ENCODE measurements at regions not wholly inside any gene's neighbourhood (a gene's known extent, or its start where the extent isn't known, plus 50 kb on each side); places are given as distances from the start of the nearest gene placed in this dataset.

DNA sequence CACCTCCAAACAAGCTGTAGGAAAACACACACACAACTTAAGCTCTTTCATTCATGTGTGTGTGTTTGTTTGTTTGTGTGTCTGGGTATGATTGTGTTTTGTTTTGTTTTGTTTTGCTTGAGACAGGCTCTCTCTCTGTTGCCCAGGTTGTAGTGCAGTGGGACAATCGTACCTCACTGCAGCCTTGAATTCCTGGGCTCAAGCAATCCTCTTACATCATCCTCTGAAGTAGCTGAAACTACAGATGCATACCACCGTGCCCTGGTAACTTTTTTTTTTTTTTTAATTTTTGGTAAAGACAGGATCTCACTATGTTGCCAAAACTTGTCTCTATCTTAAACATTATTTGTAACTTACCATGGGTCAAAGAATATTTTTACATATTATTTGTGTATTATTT is 431.7 kb downstream of the SLITRK1 start:
- H3K27ac ChIP-seq (ENCODE audit: insufficient read depth, low read length) = no peak overlapping the region
- in situ Hi-C loops (cut with MboI; ENCODE audit: low sequenced_read_pairs) = no loop called here
- peak overlapping the region; percentile 58; the same call in 1 of the 2 replicates for H2BK120ac ChIP-seq (ENCODE audit: low read depth, low read length)
- H3K18ac ChIP-seq (ENCODE audit: low read depth, low read length) = no peak overlapping the region
- no peaks in the 10 kb centered on the region for H3K4me1 ChIP-seq (ENCODE audit: control insufficient read depth, insufficient read depth, low read length)
- H3K9ac ChIP-seq (ENCODE audit: low read depth, low read length) = no peak overlapping the region
- H3K23ac ChIP-seq (ENCODE audit: low read depth, low read length) = no peak overlapping the region
- DNase-seq = no peak
- ChIA-PET POLR2A (ENCODE audit: unreplicated experiment) (no interaction called here), CTCF (no interaction called here)
- no peaks in the 10 kb centered on the region for H3K27me3 ChIP-seq (ENCODE audit: control insufficient read depth, insufficient read depth, low read length)
- no TSS peak for BruUV-seq (replicated peaks)
- H2AFZ ChIP-seq (replicated peaks; ENCODE audit: low read length, poor library complexity) = no peak overlapping the region
- 0 out of 4 replicates have a peak overlapping the region, but pooled peaks of 1 of the 2 experiments have one; percentile 1 for H4K8ac ChIP-seq (ENCODE audit: low read depth in 2 of 2, low read length in 2 of 2)
- H3K9me3 ChIP-seq (ENCODE audit: control insufficient read depth, insufficient read depth, low read length) = peaks cover 5% of the 10 kb centered on the region
- H3K56ac ChIP-seq (ENCODE audit: extremely low read depth, insufficient read depth, low read length) = no peak overlapping the region
- H3K14ac ChIP-seq (replicated peaks; ENCODE audit: low read depth, low read length) = no peak overlapping the region
- intact Hi-C loops (cut with micrococcal nuclease) = no loop called here
- no peaks in the 10 kb centered on the region for H3K36me3 ChIP-seq (ENCODE audit: control insufficient read depth, insufficient read depth, low read length)
- H3K9me1 ChIP-seq (ENCODE audit: insufficient read depth, low read length) = peaks cover 3% of the 10 kb centered on the region; the same call in 1 of the 2 replicates
- H3K79me1 ChIP-seq (ENCODE audit: low read depth in 1 of 2, low read length in 2 of 2) = no peaks in the 10 kb centered on the region
- no peak for TF ChIP-seq POLR2A (IDR thresholded peaks at IDR 0.05; ENCODE audit: low read depth, low read length)
- TF ChIP-seq MXI1 (IDR thresholded peaks at IDR 0.05; ENCODE audit: borderline replicate concordance, low read depth, low read length) = no peak
- no peak for TF ChIP-seq RFX5 (IDR thresholded peaks at IDR 0.05; ENCODE audit: low read depth, low read length)
- no peak for TF ChIP-seq CEBPB (IDR thresholded peaks at IDR 0.05; ENCODE audit: low read depth, low read length)
- TF ChIP-seq, protein P1, sequence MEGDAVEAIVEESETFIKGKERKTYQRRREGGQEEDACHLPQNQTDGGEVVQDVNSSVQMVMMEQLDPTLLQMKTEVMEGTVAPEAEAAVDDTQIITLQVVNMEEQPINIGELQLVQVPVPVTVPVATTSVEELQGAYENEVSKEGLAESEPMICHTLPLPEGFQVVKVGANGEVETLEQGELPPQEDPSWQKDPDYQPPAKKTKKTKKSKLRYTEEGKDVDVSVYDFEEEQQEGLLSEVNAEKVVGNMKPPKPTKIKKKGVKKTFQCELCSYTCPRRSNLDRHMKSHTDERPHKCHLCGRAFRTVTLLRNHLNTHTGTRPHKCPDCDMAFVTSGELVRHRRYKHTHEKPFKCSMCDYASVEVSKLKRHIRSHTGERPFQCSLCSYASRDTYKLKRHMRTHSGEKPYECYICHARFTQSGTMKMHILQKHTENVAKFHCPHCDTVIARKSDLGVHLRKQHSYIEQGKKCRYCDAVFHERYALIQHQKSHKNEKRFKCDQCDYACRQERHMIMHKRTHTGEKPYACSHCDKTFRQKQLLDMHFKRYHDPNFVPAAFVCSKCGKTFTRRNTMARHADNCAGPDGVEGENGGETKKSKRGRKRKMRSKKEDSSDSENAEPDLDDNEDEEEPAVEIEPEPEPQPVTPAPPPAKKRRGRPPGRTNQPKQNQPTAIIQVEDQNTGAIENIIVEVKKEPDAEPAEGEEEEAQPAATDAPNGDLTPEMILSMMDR (conservative IDR thresholded peaks at IDR 0.05; ENCODE audit: low read depth, low read length) = no peak
- TF ChIP-seq MAZ (IDR thresholded peaks at IDR 0.05; ENCODE audit: borderline replicate concordance, low read depth, low read length) = no peak
- TF ChIP-seq SMC3 (IDR thresholded peaks at IDR 0.05; ENCODE audit: low read depth, low read length) = no peak
- TF ChIP-seq NFE2L2 (IDR thresholded peaks at IDR 0.05; ENCODE audit: low read depth, low read length) = no peak
- no peak for TF ChIP-seq RAD21 (IDR thresholded peaks at IDR 0.05; ENCODE audit: low read length)
- TF ChIP-seq FOS (IDR thresholded peaks at IDR 0.05; ENCODE audit: low read depth, low read length) = no peak
- dilution Hi-C loops (cut with HindIII; ENCODE audit: low sequenced_read_pairs, unreplicated experiment) = no loop called here
- no peak overlapping the region for H4K5ac ChIP-seq (ENCODE audit: low read depth, low read length)
- no CpG with 5 or more reads among the region's 2 CpGs for WGBS, 2 experiments (ENCODE audit: extremely low coverage in 2 of 2, insufficient read length in 1 of 2)
- no peak overlapping the region for H3K4me2 ChIP-seq (ENCODE audit: low read depth, low read length)
- ATAC-seq (ENCODE audit: low read depth) = no peak
- H2BK5ac ChIP-seq (ENCODE audit: low read depth, low read length, poor library complexity, severe bottlenecking) = no peak overlapping the region
- no peak overlapping the region for H2AK5ac ChIP-seq (ENCODE audit: low read depth, low read length)
- 0 out of 2 replicates have a peak overlapping the region, but pooled peaks have one; percentile 38 for H2BK20ac ChIP-seq (ENCODE audit: low read depth, low read length)
- no peak overlapping the region for H3K4me3 ChIP-seq (ENCODE audit: insufficient read depth, low read depth, low read length)
- no peak overlapping the region for H2AK9ac ChIP-seq (replicated peaks; ENCODE audit: low read depth, low read length, poor library complexity)
- H2BK15ac ChIP-seq (ENCODE audit: low read depth, low read length) = no peak overlapping the region
- H3K4ac ChIP-seq (ENCODE audit: low read depth, low read length) = no peak overlapping the region; the same call in none of the 2 replicates
- no peaks in the 10 kb centered on the region for H4K20me1 ChIP-seq (ENCODE audit: insufficient read depth, low read length)
- no peak overlapping the region for H4K91ac ChIP-seq (ENCODE audit: insufficient read depth, low read depth, low read length)

All from IMR-90 (cell line).